HG02763 (cell line): ENCODE measurements at regions not wholly inside any gene's neighbourhood (a gene's known extent, or its start where the extent isn't known, plus 50 kb on each side); places are given as distances from the start of the nearest gene placed in this dataset.

Experiments
- ATAC-seq: cut with Tn5 transposase; IDR thresholded peaks from one replicate; pipeline ENCODE4 v1.9.1; 2021; ENCODE audit warnings: mild to moderate bottlenecking, moderate library complexity; ENCODE audit not compliant: unreplicated experiment

DNA sequence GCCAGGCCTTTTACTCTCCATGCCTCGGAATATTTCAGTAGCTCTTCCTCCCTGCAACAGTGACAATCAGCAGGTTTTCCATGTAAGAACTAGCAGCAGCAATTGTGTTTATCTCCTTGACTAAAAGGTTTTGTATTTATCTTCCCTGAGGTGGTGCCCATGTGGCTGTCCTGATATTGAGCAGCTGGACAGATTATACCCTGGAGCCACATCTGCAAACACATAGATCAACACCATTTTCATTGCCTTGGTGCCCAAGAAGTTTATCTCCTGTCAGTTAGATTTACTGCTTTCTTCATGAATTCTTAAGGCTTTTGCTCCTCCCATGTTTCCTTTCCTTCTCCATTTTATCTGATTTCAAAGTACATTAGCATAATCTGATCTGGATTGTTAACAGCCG, 378.4 kb downstream of the SPATA31D1 start:
- no peak for ATAC-seq

DNA sequence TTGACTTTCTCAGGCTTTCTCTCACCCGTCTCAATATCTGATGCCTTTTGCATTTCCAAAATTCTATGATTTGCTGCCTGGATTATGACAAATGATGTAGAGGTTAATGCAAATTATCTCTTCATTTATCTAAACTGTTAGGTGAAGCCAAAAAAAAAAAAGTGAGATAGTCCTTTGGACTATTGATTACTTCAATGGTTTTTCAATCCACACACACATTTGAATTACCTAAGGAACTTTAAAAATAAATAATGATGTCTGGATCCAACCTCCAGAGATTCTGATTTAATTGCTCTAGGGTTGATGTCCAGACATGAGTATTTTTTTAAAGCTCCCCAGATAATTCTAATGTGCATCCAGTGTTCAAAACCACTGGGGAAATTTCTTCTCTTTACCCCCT, 379.4 kb downstream of the SPATA31D1 start:
- no peak for ATAC-seq

DNA sequence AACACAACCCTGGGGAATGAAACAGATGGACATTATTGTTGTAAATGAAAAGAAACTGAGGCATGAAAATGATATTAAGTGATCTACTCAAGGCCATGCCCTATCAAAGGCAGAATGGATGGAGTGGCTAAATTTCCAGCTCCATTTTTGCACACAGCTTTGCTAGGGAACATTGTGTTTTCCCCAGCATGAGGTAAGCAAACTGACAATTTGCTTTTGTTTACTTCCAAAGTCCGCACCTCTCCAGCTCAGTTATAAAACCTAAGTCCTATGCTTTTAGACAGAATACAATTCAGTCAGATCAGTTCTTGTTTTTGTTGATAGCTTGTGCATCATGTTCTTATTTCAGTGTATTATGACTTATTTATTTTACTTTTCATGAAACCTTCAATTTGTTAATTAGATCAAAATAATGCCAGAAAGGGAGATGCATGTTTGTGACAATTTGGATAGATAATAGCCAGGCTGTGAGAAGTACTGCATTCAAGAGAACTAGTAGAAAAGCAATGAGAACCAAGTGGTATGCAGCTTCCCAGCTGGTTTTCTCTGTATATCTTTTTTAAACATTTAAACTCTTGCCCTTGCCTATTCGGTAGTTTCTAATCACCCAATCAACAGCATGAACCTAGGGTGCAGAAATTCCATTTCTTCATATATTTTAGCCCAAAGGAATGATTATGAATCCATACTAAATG, 380.8 kb downstream of the SPATA31D1 start:
- no peak for ATAC-seq

DNA sequence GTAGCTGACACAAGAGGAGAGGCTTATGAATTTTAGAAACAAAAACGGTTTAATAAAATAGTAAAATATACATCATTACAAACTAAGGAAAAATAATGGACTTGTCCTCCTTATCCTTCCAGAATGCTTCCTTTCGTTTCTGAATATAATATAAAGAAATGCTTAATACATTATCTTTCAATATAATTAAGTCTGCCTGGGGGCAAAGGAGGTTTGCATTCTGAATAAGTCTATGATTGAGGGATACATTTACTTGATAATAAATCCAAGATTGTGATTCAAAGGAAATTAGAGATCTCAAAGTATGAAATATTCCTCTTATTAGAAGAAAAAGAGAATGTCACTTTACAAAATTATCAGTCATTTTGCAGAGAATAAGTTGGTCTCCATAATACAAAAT, 386.5 kb downstream of the SPATA31D1 start:
- no peak for ATAC-seq

DNA sequence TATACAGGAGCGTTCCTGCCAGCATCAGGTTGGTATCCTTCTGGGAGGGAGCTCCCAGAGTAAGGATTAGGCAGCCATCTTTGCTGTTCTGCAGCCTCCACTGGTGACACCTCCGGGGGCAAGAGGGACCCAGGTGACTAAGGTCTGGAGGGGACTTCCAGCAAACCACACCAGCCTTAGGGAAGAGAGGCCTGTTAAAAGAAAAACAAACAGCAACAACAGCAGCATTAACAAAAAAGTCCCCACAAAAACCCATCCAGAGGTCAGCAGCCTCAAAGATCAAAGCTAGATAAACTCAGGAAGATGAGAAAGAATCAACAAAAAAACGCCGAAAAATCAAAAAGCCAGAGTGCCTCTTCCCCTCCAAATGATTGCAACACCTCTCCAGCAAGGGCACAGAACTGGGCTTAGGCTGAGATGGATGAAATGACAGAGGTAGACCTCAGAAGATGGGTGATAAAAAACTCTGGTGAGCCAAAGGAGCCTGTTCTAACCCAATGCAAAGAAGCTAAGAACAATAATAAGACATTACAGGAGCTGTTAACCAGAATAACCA, 388.2 kb downstream of the SPATA31D1 start:
- no peak for ATAC-seq

DNA sequence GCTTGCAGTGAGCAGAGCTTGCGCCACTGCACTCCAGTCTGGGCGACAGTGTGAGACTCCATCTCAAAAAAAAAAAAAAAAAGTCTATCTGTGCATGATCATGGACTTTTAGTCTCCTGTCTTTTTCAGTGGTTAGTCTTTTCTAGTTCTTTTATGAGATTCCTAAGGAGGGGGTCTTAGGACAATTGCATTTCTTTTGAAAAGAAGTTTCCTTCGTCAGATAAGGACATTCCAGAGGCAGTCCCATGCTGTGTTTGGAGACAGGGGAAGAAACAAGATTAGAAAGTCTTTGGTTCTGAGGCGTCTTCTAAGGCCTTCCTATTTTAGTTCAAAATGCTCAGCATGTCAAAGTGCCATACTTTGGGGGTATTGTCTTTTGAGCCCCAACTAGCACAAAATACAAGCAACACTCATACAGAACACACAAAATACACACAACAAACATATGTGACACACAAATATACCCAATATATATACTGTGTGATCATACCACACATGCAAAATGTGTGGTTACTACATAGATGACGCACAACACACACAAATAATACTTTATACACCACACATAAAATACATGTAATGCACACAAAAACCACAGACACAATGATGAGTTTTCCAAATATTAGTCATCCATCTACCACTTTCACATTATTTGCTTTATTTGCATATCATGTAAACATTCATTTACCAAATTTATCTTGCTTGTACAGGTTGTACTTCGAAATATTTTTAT, 394.5 kb downstream of the SPATA31D1 start:
- no peak for ATAC-seq

DNA sequence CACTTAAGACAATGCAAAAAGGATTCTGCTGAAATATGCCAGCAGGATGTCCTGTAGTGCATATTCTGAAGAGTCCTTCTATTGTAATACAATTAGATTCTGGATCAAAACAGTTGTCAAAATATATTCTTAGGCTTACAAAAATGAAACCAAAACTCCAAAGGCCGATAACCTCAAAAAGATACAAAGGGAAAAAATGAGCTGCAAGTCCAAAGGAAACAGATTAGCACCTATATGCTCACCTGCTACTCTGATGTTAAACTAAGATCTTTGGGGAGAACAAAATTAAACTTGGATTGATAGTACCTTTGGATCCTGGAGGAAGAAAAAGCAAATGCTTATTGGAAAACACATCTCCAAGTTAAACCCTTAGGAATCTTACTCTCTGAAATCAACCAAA, 397.1 kb downstream of the SPATA31D1 start:
- ATAC-seq = no peak

DNA sequence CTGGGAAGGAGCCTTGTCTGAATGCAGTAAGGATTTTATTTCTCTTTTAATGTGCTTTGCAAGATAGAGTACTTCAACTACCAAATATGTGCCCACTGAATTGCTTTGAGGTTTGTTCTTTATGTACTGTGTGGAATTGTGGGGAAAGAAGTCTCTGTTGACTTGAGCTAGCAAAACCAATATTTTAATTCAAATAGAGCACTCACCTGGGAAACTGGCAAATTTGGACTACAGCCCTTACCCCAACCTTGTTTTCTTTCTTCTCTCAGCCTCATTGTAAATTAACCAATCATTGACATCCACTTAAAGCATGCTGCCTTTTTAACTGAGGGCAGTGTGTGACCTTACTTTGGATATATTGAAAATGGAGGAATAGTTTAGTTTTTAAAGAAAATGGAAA, 409.0 kb downstream of the SPATA31D1 start:
- ATAC-seq = no peak

DNA sequence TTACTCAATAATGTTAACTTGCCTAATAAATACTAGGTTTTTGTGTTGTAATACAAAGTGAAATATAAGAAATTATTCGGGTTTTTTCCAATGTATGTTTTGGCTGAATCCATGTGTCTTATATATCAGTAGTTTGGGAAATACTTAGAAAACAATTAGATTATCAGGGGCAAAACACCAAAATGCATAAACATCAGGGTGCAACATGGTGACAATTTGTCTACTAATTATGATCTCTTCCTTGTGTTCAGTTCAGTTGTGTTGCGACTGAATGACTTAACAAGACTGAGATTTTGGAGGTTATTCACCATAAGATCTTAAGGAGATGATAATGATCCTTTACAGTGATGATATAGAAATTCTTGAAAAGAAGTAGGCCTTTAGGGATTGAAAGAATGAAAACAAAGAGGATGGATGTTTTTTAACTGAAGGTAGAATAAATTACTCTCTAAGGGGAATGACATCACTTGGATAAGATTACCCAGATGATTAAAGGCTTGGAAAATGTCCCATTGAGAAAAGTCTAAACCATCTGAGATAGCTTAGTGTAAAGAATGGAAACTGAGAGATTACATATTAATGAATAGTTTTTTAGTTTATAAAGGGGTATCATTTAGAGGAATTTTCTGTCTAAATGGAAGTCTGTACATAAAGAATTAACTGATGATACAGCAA, 415.8 kb downstream of the SPATA31D1 start:
- no peak for ATAC-seq

DNA sequence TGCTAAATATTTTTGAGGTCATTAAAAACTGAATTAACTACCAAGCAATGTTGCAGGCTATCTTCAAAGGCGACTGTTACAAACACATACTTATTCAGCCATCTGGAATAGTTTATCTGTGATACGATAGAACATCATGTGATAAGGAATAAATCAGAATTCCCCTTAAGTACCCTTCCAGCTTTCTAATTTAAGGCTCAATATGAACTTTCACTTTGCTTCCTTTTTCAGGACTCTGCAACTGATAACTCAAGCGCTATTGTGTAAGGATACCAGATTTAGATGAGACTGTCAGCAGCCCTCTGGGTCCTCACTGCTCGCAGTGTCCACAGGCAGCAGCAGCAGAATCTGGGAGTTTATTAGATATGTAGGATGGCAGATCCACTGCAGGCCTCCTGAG, 416.3 kb downstream of the SPATA31D1 start:
- no peak for ATAC-seq

DNA sequence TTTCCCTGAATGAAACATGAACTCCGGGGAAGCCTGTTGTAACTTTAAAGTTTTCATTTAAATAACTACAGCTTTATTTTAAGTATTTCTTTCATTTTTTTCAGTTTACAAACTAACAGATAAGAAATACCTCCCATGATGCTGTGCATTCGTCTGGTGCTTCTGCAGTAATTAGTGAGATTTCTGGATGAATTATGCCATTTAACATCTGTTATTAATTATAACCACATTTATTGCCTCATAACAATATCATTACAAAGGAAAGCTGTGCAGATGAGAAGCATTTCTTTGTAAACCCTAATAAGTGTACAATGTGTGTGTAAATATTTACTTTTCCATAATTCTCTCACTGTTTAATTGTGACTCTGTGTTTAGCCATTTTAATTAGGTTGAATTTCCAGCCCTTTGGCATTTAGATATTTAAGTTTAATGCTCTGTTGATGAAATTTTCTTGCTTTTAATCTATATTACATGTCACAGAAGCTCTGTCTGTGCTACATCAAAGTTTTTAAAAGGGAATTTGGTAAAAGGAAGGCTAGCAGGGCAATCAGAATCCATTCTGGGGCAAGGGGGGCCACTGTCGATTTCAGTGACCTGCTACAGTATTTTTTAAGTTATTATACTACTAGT, 418.0 kb downstream of the SPATA31D1 start:
- ATAC-seq = no peak

DNA sequence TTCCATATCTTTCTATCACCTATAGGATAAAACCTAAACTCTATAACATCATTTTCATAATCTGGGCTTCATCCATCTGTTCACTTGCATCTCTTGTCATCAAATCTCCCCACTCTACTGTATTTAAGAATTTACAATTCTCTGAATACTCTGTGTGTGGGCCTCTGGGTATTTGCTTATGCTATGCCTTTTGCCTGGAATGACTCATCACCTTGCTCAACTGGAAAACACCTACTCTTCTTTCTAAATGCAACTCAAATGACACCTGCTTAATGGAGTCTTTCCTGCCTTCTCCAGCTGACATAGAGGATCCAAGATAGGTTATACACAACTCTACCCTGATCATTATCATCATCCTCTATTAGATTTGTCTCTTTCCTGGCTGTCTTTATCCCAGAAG, 421.7 kb downstream of the SPATA31D1 start:
- ATAC-seq = peak; percentile 92

DNA sequence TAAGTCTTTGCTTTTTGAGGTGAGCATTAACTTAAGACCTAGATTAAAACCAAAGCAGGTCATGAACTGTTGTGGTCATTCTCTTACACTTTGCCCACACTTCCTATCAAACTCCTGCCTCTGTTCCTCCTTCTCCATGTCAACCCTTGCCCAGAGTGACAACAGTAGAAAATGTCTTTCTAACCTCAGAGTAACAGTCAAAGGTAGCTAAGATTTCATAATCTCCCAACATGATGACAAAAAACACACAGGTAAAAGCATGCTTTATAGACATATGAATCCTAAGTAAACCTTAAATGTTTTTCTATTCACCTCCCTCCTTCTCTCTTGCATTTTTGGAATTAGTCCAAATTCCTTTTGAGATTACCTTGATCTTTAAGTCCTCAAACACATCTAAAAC, 422.3 kb downstream of the SPATA31D1 start:
- peak; percentile 19 for ATAC-seq

DNA sequence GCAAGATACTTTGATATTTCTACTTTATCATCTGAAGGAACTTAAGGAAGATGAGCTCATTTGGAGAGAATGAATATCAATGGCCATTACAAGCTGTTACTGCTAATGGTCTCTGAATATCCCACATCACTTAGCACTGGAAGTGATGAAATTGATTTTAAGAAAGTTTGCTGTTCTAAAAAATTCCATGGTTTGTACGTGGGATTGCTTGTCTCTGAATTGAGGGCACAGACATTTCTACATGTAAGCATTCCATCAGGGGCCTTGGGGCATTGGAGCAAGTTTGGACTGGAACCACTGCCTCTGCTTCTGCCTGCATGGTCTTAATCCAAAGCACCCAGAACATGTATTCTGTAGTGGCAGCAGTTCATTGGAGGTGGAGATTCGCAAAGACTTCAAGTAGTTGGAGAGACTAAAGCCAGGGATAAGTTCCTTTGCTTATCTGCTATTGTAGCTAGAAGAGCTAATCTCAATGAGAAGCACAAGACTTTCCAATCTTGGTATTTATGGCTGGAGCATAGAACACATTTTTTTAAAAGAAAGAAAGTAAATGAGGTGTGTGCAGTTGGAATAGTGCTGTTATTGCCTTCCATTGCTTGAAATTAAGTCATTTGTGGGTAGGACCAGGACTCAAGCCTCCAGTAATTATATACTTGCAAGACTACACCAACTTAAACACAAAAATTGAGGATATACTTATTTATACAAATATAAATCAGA, 424.2 kb downstream of the SPATA31D1 start:
- no peak for ATAC-seq

DNA sequence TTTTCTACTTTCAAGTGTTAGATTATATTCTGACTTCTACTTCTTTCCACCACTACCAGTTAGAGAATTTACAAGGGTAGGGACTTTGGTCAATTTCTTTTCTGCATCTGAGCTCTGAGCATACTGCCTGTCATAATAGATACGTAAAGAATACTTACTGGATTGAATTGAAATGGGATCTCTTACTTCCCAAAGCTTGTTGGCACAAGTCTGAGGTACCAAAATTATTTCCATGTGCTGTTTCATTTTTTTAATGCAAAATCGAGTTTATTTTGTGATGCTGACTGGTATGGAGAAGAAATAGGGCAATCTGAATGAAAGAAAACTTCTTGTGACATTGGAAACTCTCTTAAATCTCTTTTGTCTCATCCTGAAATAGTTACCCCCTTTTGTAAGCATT, 428.9 kb downstream of the SPATA31D1 start:
- ATAC-seq = no peak

DNA sequence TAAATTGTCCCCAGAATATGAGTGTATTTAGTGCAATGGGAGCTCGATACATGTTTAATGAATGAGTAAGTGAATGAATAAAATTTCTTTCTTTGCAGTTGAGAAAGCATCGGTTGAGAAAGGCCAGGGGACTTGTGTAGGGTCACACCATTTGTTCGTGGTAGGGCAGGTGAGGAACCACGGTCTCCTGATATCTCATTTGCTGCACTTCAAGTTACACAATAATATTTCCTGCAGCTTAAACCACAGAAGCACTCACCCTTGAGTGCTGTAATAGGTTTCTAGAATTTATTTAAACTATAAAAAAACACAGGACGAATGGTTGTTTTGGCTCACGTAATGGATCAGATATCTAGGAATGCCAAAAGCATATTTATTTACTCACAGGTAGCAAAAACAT, 429.8 kb downstream of the SPATA31D1 start:
- no peak for ATAC-seq

DNA sequence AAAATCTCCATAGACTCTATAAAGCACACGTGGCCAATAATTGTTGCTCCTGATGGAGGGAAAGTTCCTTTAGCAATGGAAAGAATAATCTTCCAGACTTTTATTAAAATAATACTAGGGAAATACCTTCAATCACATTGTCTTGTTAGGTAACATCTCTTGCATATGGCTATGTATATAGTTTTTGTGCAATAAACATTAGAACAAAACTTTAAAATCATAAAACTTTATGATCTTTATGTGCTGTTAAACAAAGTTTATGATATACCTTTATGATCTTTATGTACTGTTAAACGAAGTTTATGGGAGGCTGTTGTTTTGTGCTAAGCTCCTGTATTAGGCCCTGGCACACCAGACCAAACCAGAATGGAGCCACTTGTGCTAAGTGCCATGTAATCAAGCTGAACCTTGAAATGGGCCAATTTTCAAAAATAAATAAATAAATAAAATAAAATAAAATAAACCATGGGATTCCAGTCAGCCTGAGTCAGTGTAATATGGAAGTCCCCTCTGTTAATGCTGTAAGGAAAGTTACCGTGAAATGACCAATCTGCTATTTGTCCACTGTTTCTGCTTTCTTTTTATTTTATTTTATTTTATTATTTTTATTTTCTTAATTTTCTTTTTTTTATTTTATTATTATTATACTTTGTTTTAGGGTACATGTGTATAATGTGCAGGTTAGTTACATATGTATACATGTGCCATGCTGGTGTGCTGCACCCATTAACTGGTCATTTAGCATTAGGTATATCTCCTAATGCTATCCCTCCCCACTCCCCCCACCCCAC, 431.3 kb downstream of the SPATA31D1 start:
- no peak for ATAC-seq

DNA sequence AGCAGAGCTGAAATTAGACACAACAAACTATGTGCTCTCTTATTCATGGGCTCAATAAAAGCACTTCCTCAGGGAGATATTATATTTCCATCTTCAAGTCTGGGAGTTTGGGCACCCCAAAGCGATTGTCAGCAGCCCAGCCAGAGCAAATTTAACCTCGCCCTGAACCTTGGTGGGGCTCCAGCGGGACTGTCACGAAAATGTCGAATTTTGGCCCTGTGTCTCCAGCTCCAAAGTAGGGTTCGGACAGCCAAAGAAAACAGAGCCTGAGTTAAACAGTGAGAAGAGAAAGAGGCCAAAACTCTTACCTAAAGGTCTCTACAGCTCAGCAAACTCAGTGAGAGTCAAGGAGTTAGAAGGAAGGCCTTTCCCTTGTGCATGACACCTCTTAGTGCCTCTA, 432.9 kb downstream of the SPATA31D1 start:
- no peak for ATAC-seq

DNA sequence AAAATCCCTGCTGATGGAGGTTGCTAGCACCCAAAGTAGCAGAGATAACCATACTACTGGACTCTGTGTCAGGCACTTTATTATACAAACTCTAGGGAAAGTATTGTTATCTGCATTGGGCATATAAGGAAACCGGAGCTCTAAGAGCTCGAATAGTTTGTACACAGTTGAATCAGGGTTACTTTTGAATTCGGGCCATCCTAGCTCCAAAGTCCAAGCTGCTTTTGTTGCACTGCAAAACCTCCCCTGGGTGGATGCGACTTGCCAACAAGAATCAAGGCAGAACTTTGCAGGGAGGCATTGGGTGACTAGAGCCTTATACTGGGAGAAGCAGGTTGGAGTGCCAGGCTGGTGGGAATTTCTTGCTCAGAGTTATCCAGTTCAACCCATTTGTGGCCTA, 435.1 kb downstream of the SPATA31D1 start:
- ATAC-seq = no peak

DNA sequence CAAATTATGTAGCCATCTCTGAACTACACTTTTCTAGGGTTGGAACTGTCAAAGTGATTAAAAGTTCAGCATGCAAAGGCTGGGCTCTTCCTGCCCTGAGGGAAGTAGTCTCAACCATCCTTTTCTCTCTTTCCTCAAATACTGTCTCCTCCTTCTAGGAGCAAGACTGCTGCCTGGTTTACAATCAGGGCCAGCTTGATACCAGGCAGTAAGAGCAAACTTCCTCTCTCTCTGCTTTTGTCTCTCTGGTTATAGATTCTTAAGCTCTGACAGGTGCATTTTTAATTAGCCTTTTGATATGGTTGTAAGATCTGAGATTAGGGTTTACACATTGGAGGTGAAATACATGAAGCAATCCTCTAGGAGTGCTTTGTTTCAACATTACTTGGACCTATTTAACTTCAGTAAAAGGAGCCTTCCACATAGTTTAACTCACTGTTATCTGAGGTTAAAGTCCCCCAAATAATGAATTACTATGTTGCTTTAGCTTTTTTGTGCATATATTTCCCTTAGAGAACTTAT, 436.1 kb downstream of the SPATA31D1 start:
- no peak for ATAC-seq
